HL-60 (cell line): ENCODE measurements at regions not wholly inside any gene's neighbourhood (a gene's known extent, or its start where the extent isn't known, plus 50 kb on each side); places are given as distances from the start of the nearest gene placed in this dataset.
A peak's percentile ranks its signal among the peaks of the same experiment; 100 is the strongest.

Source experiments
- DNase-seq, 2 experiments: peaks; one replicate each; pipeline ENCODE4 v3.0.0-alpha.2; 2010 to 2020; ENCODE audit warnings: low read depth in 1 of 2, low spot score in 1 of 2
- H3K27ac ChIP-seq: fragments of 250-450 bp; sonication (Bioruptor Pico); replicated peaks from 2 replicates; pipeline ENCODE4 v1.5.1; 2020; ENCODE audit warnings: mild to moderate bottlenecking, moderate library complexity
- H3K27me3 ChIP-seq: fragments of 250-450 bp; sonication (Bioruptor Pico); 2 replicates; pipeline ENCODE4 v1.5.1; 2021; ENCODE audit warnings: mild to moderate bottlenecking, moderate library complexity; ENCODE audit not compliant: insufficient read depth, poor library complexity, severe bottlenecking
- H3K4me3 ChIP-seq: replicated peaks from 2 replicates; pipeline ENCODE4 v1.5.1; 2011; ENCODE audit warnings: mild to moderate bottlenecking, control low read depth, low read length; ENCODE audit not compliant: insufficient read depth
- GABPA ChIP-seq: IDR thresholded peaks from 2 replicates; pipeline ENCODE4 v1.6.1; 2012; ENCODE audit warnings: low read depth
- POLR2AphosphoS5 ChIP-seq: IDR thresholded peaks from 2 replicates; pipeline ENCODE4 v1.6.1; 2012; ENCODE audit warnings: low read depth
- SPI1 ChIP-seq: IDR thresholded peaks from 2 replicates; pipeline ENCODE4 v1.6.1; 2012; ENCODE audit warnings: low read depth, mild to moderate bottlenecking, borderline replicate concordance
- TF ChIP-seq, protein P1 (sequence below): IDR thresholded peaks from 2 replicates; pipeline ENCODE4 v1.6.1; 2012; ENCODE audit warnings: low read depth; ENCODE audit not compliant: insufficient replicate concordance
- TF ChIP-seq, protein P2 (sequence below): IDR thresholded peaks from one replicate; pipeline ENCODE4 v1.5.1; 2011; ENCODE audit warnings: low read length, control low read depth, inconsistent platforms; ENCODE audit not compliant: insufficient read depth

DNA sequence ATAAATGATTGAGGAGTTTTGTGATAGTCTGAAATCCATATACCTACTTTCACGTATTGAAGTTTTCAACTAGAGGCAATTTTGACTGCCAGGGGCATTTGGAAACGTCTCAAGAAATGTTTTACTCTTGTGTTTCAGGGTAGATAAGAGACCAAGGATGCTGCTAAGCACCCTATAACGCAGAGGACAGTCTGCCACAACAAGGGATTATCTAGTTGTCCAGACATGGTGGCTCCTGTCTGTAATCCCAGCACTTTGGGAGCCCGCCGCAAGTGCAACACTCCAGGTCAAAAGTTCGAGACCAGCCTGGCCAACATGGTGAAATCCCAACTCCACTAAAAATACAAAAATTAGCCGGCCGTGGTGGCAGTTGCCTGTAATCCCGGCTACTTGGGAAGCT, 133.7 kb upstream of the CCNG1 start:
- no peak overlapping the region for H3K27ac ChIP-seq
- TF ChIP-seq GABPA: no peak
- TF ChIP-seq, protein P1, sequence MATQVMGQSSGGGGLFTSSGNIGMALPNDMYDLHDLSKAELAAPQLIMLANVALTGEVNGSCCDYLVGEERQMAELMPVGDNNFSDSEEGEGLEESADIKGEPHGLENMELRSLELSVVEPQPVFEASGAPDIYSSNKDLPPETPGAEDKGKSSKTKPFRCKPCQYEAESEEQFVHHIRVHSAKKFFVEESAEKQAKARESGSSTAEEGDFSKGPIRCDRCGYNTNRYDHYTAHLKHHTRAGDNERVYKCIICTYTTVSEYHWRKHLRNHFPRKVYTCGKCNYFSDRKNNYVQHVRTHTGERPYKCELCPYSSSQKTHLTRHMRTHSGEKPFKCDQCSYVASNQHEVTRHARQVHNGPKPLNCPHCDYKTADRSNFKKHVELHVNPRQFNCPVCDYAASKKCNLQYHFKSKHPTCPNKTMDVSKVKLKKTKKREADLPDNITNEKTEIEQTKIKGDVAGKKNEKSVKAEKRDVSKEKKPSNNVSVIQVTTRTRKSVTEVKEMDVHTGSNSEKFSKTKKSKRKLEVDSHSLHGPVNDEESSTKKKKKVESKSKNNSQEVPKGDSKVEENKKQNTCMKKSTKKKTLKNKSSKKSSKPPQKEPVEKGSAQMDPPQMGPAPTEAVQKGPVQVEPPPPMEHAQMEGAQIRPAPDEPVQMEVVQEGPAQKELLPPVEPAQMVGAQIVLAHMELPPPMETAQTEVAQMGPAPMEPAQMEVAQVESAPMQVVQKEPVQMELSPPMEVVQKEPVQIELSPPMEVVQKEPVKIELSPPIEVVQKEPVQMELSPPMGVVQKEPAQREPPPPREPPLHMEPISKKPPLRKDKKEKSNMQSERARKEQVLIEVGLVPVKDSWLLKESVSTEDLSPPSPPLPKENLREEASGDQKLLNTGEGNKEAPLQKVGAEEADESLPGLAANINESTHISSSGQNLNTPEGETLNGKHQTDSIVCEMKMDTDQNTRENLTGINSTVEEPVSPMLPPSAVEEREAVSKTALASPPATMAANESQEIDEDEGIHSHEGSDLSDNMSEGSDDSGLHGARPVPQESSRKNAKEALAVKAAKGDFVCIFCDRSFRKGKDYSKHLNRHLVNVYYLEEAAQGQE: no peak
- TF ChIP-seq SPI1: no peak
- TF ChIP-seq, protein P2, sequence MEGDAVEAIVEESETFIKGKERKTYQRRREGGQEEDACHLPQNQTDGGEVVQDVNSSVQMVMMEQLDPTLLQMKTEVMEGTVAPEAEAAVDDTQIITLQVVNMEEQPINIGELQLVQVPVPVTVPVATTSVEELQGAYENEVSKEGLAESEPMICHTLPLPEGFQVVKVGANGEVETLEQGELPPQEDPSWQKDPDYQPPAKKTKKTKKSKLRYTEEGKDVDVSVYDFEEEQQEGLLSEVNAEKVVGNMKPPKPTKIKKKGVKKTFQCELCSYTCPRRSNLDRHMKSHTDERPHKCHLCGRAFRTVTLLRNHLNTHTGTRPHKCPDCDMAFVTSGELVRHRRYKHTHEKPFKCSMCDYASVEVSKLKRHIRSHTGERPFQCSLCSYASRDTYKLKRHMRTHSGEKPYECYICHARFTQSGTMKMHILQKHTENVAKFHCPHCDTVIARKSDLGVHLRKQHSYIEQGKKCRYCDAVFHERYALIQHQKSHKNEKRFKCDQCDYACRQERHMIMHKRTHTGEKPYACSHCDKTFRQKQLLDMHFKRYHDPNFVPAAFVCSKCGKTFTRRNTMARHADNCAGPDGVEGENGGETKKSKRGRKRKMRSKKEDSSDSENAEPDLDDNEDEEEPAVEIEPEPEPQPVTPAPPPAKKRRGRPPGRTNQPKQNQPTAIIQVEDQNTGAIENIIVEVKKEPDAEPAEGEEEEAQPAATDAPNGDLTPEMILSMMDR: no peak
- no peak for TF ChIP-seq POLR2AphosphoS5
- no peak for DNase-seq
- H3K27me3 ChIP-seq: no peaks in the 10 kb centered on the region
- no peak overlapping the region for H3K4me3 ChIP-seq

DNA sequence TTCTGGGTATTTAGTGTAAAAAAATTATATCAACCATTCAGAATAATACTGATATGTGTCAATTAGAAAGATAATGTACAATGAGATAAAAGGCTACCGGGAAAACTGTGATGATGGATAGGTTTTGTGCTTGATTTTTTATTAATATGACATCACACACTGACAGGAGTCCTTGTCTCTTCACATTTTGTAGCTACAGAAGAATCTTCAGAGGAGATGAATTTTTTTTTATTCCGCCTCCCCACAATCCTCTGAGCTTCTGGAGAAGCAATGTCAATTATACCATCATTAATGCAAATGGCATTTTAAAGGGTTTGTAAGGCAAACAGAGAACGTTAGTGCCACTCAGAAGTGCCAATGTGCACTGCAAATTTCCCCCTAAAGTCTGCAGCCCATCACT, 131.7 kb upstream of the CCNG1 start:
- Histone ChIP-seq H3K27me3 (no peaks in the 10 kb centered on the region), H3K27ac (no peak overlapping the region), H3K4me3 (no peak overlapping the region)
- TF ChIP-seq SPI1: no peak
- TF ChIP-seq, protein P2: no peak
- TF ChIP-seq GABPA: no peak
- TF ChIP-seq, protein P1: no peak
- no peak for TF ChIP-seq POLR2AphosphoS5
- no peak for DNase-seq

DNA sequence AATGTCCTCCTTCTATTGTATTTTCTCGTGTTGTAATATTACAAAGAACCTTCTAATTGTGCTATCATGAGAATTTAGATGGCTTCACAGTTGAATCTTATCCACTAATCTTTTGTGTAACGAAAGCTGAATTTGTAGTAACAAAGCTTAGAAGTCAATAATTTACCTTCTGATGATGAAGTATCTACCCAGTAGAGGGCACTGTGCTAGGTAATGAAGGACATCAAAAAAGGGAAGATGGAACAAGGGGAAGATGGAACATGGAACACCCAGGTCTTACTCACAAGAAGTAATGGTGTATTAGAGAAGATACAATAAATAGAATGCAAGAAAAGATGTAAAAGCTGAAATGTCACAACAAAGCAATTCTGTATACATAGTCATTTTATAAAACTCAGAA, 131.0 kb upstream of the CCNG1 start:
- no peaks in the 10 kb centered on the region for H3K27me3 ChIP-seq
- H3K4me3 ChIP-seq: no peak overlapping the region
- peak; percentile 7 to 33 for DNase-seq
- no peak for TF ChIP-seq POLR2AphosphoS5
- TF ChIP-seq, protein P2: peak; percentile 18
- peak; percentile 36; the same call in 1 of the 2 replicates for TF ChIP-seq SPI1
- H3K27ac ChIP-seq: no peak overlapping the region

DNA sequence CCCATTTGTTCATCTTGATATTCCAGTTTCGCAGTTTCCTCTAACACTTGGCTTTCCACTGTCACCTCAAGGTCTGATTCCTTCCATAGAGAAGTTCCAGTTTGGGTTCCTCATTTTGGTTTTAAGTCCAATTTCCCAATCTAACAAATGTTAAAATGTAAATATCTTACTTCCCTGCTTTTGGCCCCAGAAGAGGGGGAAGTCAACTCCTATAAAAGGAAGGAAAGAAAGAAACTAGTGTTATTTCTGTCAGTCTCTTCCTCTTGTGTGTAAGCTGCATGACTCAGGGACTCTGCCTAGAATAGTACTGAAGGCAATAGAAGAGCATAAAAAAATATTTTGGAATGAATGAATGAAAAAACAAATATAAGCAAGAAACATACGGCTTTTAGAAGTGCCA, 127.5 kb upstream of the CCNG1 start:
- H3K27me3 ChIP-seq: no peaks in the 10 kb centered on the region
- H3K27ac ChIP-seq: no peak overlapping the region
- DNase-seq: peak; percentile 49 to 51
- H3K4me3 ChIP-seq: no peak overlapping the region
- TF ChIP-seq SPI1: peak; percentile 90
- TF ChIP-seq GABPA: no peak
- no peak for TF ChIP-seq POLR2AphosphoS5
- TF ChIP-seq, protein P2: no peak
